ENCODE measurements at regions not wholly inside any gene's neighbourhood (a gene's known extent, or its start where the extent isn't known, plus 50 kb on each side); places are given as distances from the start of the nearest gene placed in this dataset.
"Not testable (repeated sequence)": the region's sequence is repeated elsewhere in the genome, so short reads cannot be mapped to it uniquely, and the experiment has no call there.

- H3K27ac Mint-ChIP-seq, H3K27me3 Mint-ChIP-seq, H3K36me3 Mint-ChIP-seq, H3K4me1 Mint-ChIP-seq, DNase-seq, CTCF ChIA-PET, H3K4me3 Mint-ChIP-seq, H3K9me3 Mint-ChIP-seq: not testable (repeated sequence)
These were observed 237.0 kb upstream of the MAP2 start for GRCh38 chr2:209186886-209187285.

- no peak overlapping the region for H3K4me3 Mint-ChIP-seq
- H3K36me3 Mint-ChIP-seq = no peaks in the 10 kb centered on the region
- DNase-seq = no peak
- H3K9me3 Mint-ChIP-seq = no peaks in the 10 kb centered on the region
- no peaks in the 10 kb centered on the region for H3K27me3 Mint-ChIP-seq
- CTCF ChIA-PET = no interaction called here
- no peaks in the 10 kb centered on the region for H3K4me1 Mint-ChIP-seq
- no peak overlapping the region for H3K27ac Mint-ChIP-seq
These were observed 234.0 kb upstream of the MAP2 start for GRCh38 chr2:209189893-209190292.

- Mint-ChIP-seq H3K9me3 (no peaks in the 10 kb centered on the region), H3K27ac (no peak overlapping the region), H3K4me1 (no peaks in the 10 kb centered on the region), H3K36me3 (no peaks in the 10 kb centered on the region), H3K4me3 (no peak overlapping the region), H3K27me3 (no peaks in the 10 kb centered on the region)
- DNase-seq = no peak
- CTCF ChIA-PET = no interaction called here
These were observed 232.7 kb upstream of the MAP2 start for GRCh38 chr2:209191139-209191538.

GRCh38 chr2:209194717-209195116, 229.1 kb upstream of the MAP2 start:
- DNase-seq = no peak
- no peaks in the 10 kb centered on the region for H3K27me3 Mint-ChIP-seq
- no peak overlapping the region for H3K27ac Mint-ChIP-seq
- peaks cover 1% of the 10 kb centered on the region for H3K9me3 Mint-ChIP-seq
- H3K36me3 Mint-ChIP-seq = no peaks in the 10 kb centered on the region
- no peaks in the 10 kb centered on the region for H3K4me1 Mint-ChIP-seq
- CTCF ChIA-PET = no interaction called here
- no peak overlapping the region for H3K4me3 Mint-ChIP-seq

- Mint-ChIP-seq H3K4me3 (no peak overlapping the region), H3K27me3 (no peaks in the 10 kb centered on the region), H3K4me1 (no peaks in the 10 kb centered on the region), H3K9me3 (no peaks in the 10 kb centered on the region), H3K27ac (no peak overlapping the region), H3K36me3 (no peaks in the 10 kb centered on the region)
- CTCF ChIA-PET = interaction anchor here (0.6 kb wide), 1 partner anchor 1270 kb away, joined by 3 read pairs; no protein-coding TSS in a partner anchor
- DNase-seq = peak; percentile 22
These were observed 215.6 kb upstream of the MAP2 start for GRCh38 chr2:209208211-209208610.

- CTCF ChIA-PET = no interaction called here
- Mint-ChIP-seq H3K27ac (no peak overlapping the region), H3K9me3 (no peaks in the 10 kb centered on the region), H3K4me1 (no peaks in the 10 kb centered on the region), H3K4me3 (no peak overlapping the region), H3K36me3 (no peaks in the 10 kb centered on the region), H3K27me3 (no peaks in the 10 kb centered on the region)
- no peak for DNase-seq
These were observed 213.9 kb upstream of the MAP2 start for GRCh38 chr2:209209943-209210342.

GRCh38 chr2:209230560-209230959, 193.3 kb upstream of the MAP2 start:
- CTCF ChIA-PET = no interaction called here
- Mint-ChIP-seq H3K27me3 (no peaks in the 10 kb centered on the region), H3K4me1 (no peaks in the 10 kb centered on the region), H3K4me3 (no peak overlapping the region), H3K9me3 (peaks cover 2% of the 10 kb centered on the region), H3K36me3 (no peaks in the 10 kb centered on the region), H3K27ac (no peak overlapping the region)
- DNase-seq = no peak

- H3K27me3 Mint-ChIP-seq = no peaks in the 10 kb centered on the region
- H3K36me3 Mint-ChIP-seq = no peaks in the 10 kb centered on the region
- no peak overlapping the region for H3K27ac Mint-ChIP-seq
- no peak for DNase-seq
- peaks cover 2% of the 10 kb centered on the region for H3K9me3 Mint-ChIP-seq
- CTCF ChIA-PET = no interaction called here
- no peaks in the 10 kb centered on the region for H3K4me1 Mint-ChIP-seq
- no peak overlapping the region for H3K4me3 Mint-ChIP-seq
These were observed 187.5 kb upstream of the MAP2 start for GRCh38 chr2:209236377-209236776.

- no peak for DNase-seq
- H3K4me3 Mint-ChIP-seq = no peak overlapping the region
- no peak overlapping the region for H3K27ac Mint-ChIP-seq
- no peaks in the 10 kb centered on the region for H3K4me1 Mint-ChIP-seq
- H3K9me3 Mint-ChIP-seq = peaks cover 5% of the 10 kb centered on the region
- no peaks in the 10 kb centered on the region for H3K36me3 Mint-ChIP-seq
- H3K27me3 Mint-ChIP-seq = no peaks in the 10 kb centered on the region
- CTCF ChIA-PET = no interaction called here
These were observed 184.9 kb upstream of the MAP2 start for GRCh38 chr2:209238765-209239584.

- Mint-ChIP-seq H3K36me3 (no peaks in the 10 kb centered on the region), H3K27ac (no peak overlapping the region), H3K9me3 (peaks cover 5% of the 10 kb centered on the region), H3K27me3 (no peaks in the 10 kb centered on the region), H3K4me1 (no peaks in the 10 kb centered on the region), H3K4me3 (no peak overlapping the region)
- no peak for DNase-seq
- CTCF ChIA-PET = no interaction called here
These were observed 184.3 kb upstream of the MAP2 start for GRCh38 chr2:209239585-209239938.

- no peak for DNase-seq
- no peaks in the 10 kb centered on the region for H3K36me3 Mint-ChIP-seq
- CTCF ChIA-PET = no interaction called here
- H3K9me3 Mint-ChIP-seq = peaks cover 5% of the 10 kb centered on the region
- H3K4me3 Mint-ChIP-seq = no peak overlapping the region
- no peaks in the 10 kb centered on the region for H3K27me3 Mint-ChIP-seq
- no peak overlapping the region for H3K27ac Mint-ChIP-seq
- no peaks in the 10 kb centered on the region for H3K4me1 Mint-ChIP-seq
These were observed 183.6 kb upstream of the MAP2 start for GRCh38 chr2:209240204-209240603.

GRCh38 chr2:209253544-209253943, 170.3 kb upstream of the MAP2 start:
- Mint-ChIP-seq H3K4me1 (no peaks in the 10 kb centered on the region), H3K4me3 (no peak overlapping the region), H3K27me3 (no peaks in the 10 kb centered on the region), H3K9me3 (no peaks in the 10 kb centered on the region), H3K36me3 (no peaks in the 10 kb centered on the region), H3K27ac (no peak overlapping the region)
- no peak for DNase-seq
- CTCF ChIA-PET = no interaction called here

GRCh38 chr2:209259767-209260166, 164.1 kb upstream of the MAP2 start:
- Mint-ChIP-seq H3K4me3 (no peak overlapping the region), H3K9me3 (peaks cover 9% of the 10 kb centered on the region), H3K4me1 (no peaks in the 10 kb centered on the region), H3K27me3 (no peaks in the 10 kb centered on the region), H3K36me3 (no peaks in the 10 kb centered on the region), H3K27ac (no peak overlapping the region)
- CTCF ChIA-PET = no interaction called here
- DNase-seq = no peak

- no peak for DNase-seq
- no peak overlapping the region for H3K4me3 Mint-ChIP-seq
- H3K36me3 Mint-ChIP-seq = no peaks in the 10 kb centered on the region
- H3K9me3 Mint-ChIP-seq = peaks cover 9% of the 10 kb centered on the region
- H3K4me1 Mint-ChIP-seq = no peaks in the 10 kb centered on the region
- H3K27ac Mint-ChIP-seq = no peak overlapping the region
- no peaks in the 10 kb centered on the region for H3K27me3 Mint-ChIP-seq
- CTCF ChIA-PET = no interaction called here
These were observed 163.6 kb upstream of the MAP2 start for GRCh38 chr2:209260281-209260680.

GRCh38 chr2:209261366-209262053, 162.3 kb upstream of the MAP2 start:
- H3K4me1 Mint-ChIP-seq, DNase-seq, CTCF ChIA-PET, H3K9me3 Mint-ChIP-seq, H3K27me3 Mint-ChIP-seq, H3K4me3 Mint-ChIP-seq, H3K36me3 Mint-ChIP-seq, H3K27ac Mint-ChIP-seq: not testable (repeated sequence)

Measured in activated naive CD4-positive, alpha-beta T cell treated with anti-CD3 and anti-CD28 coated beads, Interleukin-2, amount 10 ng/mL, durations not matched to agents 7 days and 5 days (primary cell).